NCI-H82 (cell line): ENCODE measurements at regions not wholly inside any gene's neighbourhood (a gene's known extent, or its start where the extent isn't known, plus 50 kb on each side); places are given as distances from the start of the nearest gene placed in this dataset.
A peak's percentile ranks its signal among the peaks of the same experiment; 100 is the strongest.

Experiments
- DNase-seq: peaks from one replicate; lab custom pipeline; 2025; lab: John Stamatoyannopoulos, UW

- DNase-seq, result no peak
Observed at GRCh38 chr3:64911138-64911537, 223.3 kb upstream of the ADAMTS9 start.

GRCh38 chr3:64909757-64910467 is 222.1 kb upstream of the ADAMTS9 start:
- DNase-seq, result no peak

GRCh38 chr3:64909011-64909410 is 221.2 kb upstream of the ADAMTS9 start:
- DNase-seq, result no peak

GRCh38 chr3:64908251-64908685 is 220.5 kb upstream of the ADAMTS9 start:
- DNase-seq, result no peak

GRCh38 chr3:64905906-64906410 is 218.2 kb upstream of the ADAMTS9 start:
- no peak for DNase-seq

GRCh38 chr3:64903006-64903405 is 215.2 kb upstream of the ADAMTS9 start:
- DNase-seq, result no peak

GRCh38 chr3:64901986-64902516 is 214.3 kb upstream of the ADAMTS9 start:
- no peak for DNase-seq

- no peak for DNase-seq
Observed at GRCh38 chr3:64901522-64901885, 213.7 kb upstream of the ADAMTS9 start.

GRCh38 chr3:64900617-64901521 is 213.1 kb upstream of the ADAMTS9 start:
- no peak for DNase-seq

- no peak for DNase-seq
Observed at GRCh38 chr3:64900156-64900555, 212.4 kb upstream of the ADAMTS9 start.

- DNase-seq, result no peak
Observed at GRCh38 chr3:64898941-64899340, 211.1 kb upstream of the ADAMTS9 start.

- peak; percentile 20 for DNase-seq
Observed at GRCh38 chr3:64895991-64896895, 208.4 kb upstream of the ADAMTS9 start.

GRCh38 chr3:64895106-64895990 is 207.5 kb upstream of the ADAMTS9 start:
- DNase-seq, result no peak

GRCh38 chr3:64894006-64894405 is 206.2 kb upstream of the ADAMTS9 start:
- no peak for DNase-seq

- no peak for DNase-seq
Observed at GRCh38 chr3:64892671-64893309, 205.0 kb upstream of the ADAMTS9 start.

- no peak for DNase-seq
Observed at GRCh38 chr3:64891021-64891420, 203.2 kb upstream of the ADAMTS9 start.

- DNase-seq, result no peak
Observed at GRCh38 chr3:64890466-64890865, 202.7 kb upstream of the ADAMTS9 start.

- no peak for DNase-seq
Observed at GRCh38 chr3:64890006-64890405, 202.2 kb upstream of the ADAMTS9 start.

- no peak for DNase-seq
Observed at GRCh38 chr3:64888840-64889392, 201.1 kb upstream of the ADAMTS9 start.

GRCh38 chr3:64888165-64888564 is 200.4 kb upstream of the ADAMTS9 start:
- no peak for DNase-seq
